Astrocyte of the cerebellum (primary cell): ENCODE measurements at regions not wholly inside any gene's neighbourhood (a gene's known extent, or its start where the extent isn't known, plus 50 kb on each side); places are given as distances from the start of the nearest gene placed in this dataset.

Experiments used
- DNase-seq: peaks from one replicate; pipeline ENCODE4 v3.0.0-alpha.2; 2011; ENCODE audit warnings: low read depth
- H3K4me3 ChIP-seq: 2 replicates; pipeline ENCODE4 v1.5.1; 2011; ENCODE audit warnings: mild to moderate bottlenecking, low read depth, low read length, moderate library complexity
- CTCF ChIP-seq: IDR thresholded peaks from 2 replicates; pipeline ENCODE4 v1.5.1; 2012; ENCODE audit warnings: low read length, low read depth, moderate library complexity, mild to moderate bottlenecking; ENCODE audit errors: missing control alignments
- in situ Hi-C: cut with HindIII; loops from 2 replicates; pipeline ENCODE4 v1.10.0; 2017; ENCODE audit warnings: low sequenced_read_pairs

GRCh38 chr3:117629505-117629904 is 919.9 kb downstream of the TUSC7 start:
- TF ChIP-seq CTCF, result no peak
- in situ Hi-C loops, result no loop called here
- DNase-seq, result no peak
- H3K4me3 ChIP-seq, result no peak overlapping the region

- no peak for TF ChIP-seq CTCF
- in situ Hi-C loops, result no loop called here
- DNase-seq, result no peak
- no peak overlapping the region for H3K4me3 ChIP-seq
Measured at GRCh38 chr3:117630469-117630868, 920.9 kb downstream of the TUSC7 start.

DNA sequence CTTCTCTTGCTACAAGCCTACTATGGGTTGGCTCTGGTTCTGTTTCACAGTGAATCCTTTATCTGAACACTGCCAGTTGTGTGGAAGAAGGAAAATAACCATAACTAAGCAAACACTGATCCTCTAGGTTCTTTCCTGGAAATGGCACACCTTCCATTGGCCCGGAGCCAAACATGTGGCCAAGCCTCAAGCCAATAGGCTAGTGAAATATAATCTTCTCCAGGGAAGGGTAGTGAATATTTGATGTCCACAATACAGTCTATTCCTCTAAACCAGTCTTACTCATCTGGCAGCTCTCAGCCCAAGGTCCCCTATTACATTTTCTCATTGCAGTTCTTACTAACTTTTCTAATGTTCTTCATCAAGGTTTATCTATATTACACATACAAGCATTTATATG is 921.3 kb downstream of the TUSC7 start:
- no peak overlapping the region for H3K4me3 ChIP-seq
- in situ Hi-C loops, result no loop called here
- peak; percentile 32 for DNase-seq
- TF ChIP-seq CTCF, result no peak

DNA sequence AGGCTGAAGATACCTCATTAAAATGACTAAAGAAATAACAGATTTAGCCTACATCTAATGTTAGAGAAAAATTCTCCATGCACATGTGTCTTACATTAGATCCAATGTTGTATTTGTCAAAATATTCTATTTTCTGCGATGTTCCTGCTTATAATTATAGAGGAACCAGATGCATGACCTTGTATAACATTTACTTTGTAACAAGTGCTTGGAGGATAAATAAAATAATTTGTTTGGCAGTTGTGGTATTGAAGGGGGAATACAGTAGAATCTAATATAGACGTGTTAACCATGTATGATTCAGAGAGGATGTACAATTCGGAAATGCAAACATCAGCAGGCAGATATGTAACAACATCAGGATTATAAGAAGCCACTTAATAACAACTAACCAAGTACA is 922.2 kb downstream of the TUSC7 start:
- no peak for TF ChIP-seq CTCF
- no peak overlapping the region for H3K4me3 ChIP-seq
- no peak for DNase-seq
- in situ Hi-C loops, result no loop called here

GRCh38 chr3:117632191-117632590 is 922.6 kb downstream of the TUSC7 start:
- no peak for DNase-seq
- in situ Hi-C loops, result no loop called here
- no peak overlapping the region for H3K4me3 ChIP-seq
- TF ChIP-seq CTCF, result no peak

- no peak for TF ChIP-seq CTCF
- in situ Hi-C loops, result no loop called here
- no peak for DNase-seq
- H3K4me3 ChIP-seq, result no peak overlapping the region
Measured at GRCh38 chr3:117633207-117633606, 923.6 kb downstream of the TUSC7 start.

DNA sequence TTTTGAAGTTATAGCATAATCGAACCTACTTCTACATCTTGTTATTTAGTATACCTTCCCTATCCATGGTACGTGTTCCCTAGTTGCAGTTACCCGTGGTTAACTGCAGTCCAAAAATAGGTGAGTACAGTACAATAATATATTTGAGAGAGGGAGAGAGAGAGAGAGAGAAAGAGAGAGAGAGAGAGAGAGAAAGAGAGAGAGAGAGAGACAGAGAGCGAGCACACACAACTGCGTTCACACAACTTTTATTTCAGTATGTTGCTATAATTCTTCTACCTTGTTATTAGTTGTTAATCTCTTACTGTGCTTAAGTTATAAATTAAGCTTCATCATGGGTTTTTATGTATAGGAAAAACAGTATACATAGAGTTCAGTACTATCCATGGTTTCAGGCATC is 928.1 kb downstream of the TUSC7 start:
- TF ChIP-seq CTCF, result no peak
- in situ Hi-C loops, result no loop called here
- H3K4me3 ChIP-seq, result no peak overlapping the region
- DNase-seq, result no peak
